Neuronal stem cell (in vitro differentiated cells): ENCODE measurements at regions not wholly inside any gene's neighbourhood (a gene's known extent, or its start where the extent isn't known, plus 50 kb on each side); places are given as distances from the start of the nearest gene placed in this dataset.

Source experiments
- DNase-seq: peaks from one replicate; pipeline ENCODE4 v3.0.0-alpha.2; 2013; ENCODE audit warnings: low spot score
- H2AFZ ChIP-seq: one replicate; pipeline ENCODE4 v1.6.1; 2013; ENCODE audit warnings: mild to moderate bottlenecking, low read length, inconsistent platforms
- H2AK5ac ChIP-seq: 2 replicates; pipeline ENCODE4 v1.6.1; 2013; ENCODE audit warnings: low read depth, mild to moderate bottlenecking, inconsistent platforms, low read length, moderate library complexity, mixed read lengths
- H2BK120ac ChIP-seq: 2 replicates; pipeline ENCODE4 v1.6.1; 2013; ENCODE audit warnings: low read depth, mild to moderate bottlenecking, inconsistent platforms, low read length, moderate library complexity, mixed read lengths
- H2BK12ac ChIP-seq: one replicate; pipeline ENCODE4 v1.6.1; 2013; ENCODE audit warnings: low read length, inconsistent platforms
- H2BK15ac ChIP-seq: 2 replicates; pipeline ENCODE4 v1.6.1; 2013; ENCODE audit warnings: mild to moderate bottlenecking, low read length, inconsistent platforms, mixed read lengths
- H2BK5ac ChIP-seq: one replicate; pipeline ENCODE4 v1.6.1; 2013; ENCODE audit warnings: inconsistent platforms, mild to moderate bottlenecking, low read length, moderate library complexity
- H3K14ac ChIP-seq: one replicate; pipeline ENCODE4 v1.6.1; 2013; ENCODE audit warnings: low read length, inconsistent platforms
- H3K18ac ChIP-seq: 2 replicates; pipeline ENCODE4 v1.6.1; 2013; ENCODE audit warnings: low read length, inconsistent platforms
- H3K23ac ChIP-seq: 2 replicates; pipeline ENCODE4 v1.6.1; 2013; ENCODE audit warnings: low read depth, mild to moderate bottlenecking, mixed read lengths, low read length, inconsistent platforms; ENCODE audit not compliant: poor library complexity
- H3K27ac ChIP-seq: replicated peaks from 3 replicates; pipeline ENCODE4 v1.5.1; 2013; ENCODE audit warnings: low read length, inconsistent platforms
- H3K27me3 ChIP-seq, 3 experiments: 2 replicates each; pipeline ENCODE4 v1.6.1; 2013; ENCODE audit warnings: low read length in 3 of 3, mild to moderate bottlenecking in 2 of 3, inconsistent platforms in 1 of 3, low read depth in 1 of 3, mixed read lengths in 1 of 3, moderate library complexity in 1 of 3; ENCODE audit not compliant: control insufficient read depth in 3 of 3, insufficient read depth in 3 of 3
- H3K36me3 ChIP-seq, 2 donors: replicated peaks in 1 of 2; 2 replicates each; pipeline ENCODE4 v1.6.1; 2013; ENCODE audit warnings: low read length in 2 of 2; ENCODE audit not compliant: control insufficient read depth in 2 of 2, insufficient read depth in 2 of 2
- H3K4ac ChIP-seq: 2 replicates; pipeline ENCODE4 v1.6.1; 2013; ENCODE audit warnings: inconsistent platforms, mild to moderate bottlenecking, low read length, moderate library complexity
- H3K4me1 ChIP-seq, 2 donors: 1 replicate in 1 of 2; 2 replicates in 1 of 2; pipeline ENCODE4 v1.6.1; 2013; ENCODE audit warnings: low read length in 2 of 2, low read depth in 1 of 2; ENCODE audit not compliant: control insufficient read depth in 2 of 2, insufficient read depth in 1 of 2
- H3K4me2 ChIP-seq: one replicate; pipeline ENCODE4 v1.6.1; 2013; ENCODE audit warnings: mild to moderate bottlenecking, low read length, inconsistent platforms; ENCODE audit not compliant: insufficient read depth, poor library complexity, severe bottlenecking
- H3K4me3 ChIP-seq, 2 donors: 2 replicates each; pipeline ENCODE4 v1.5.1; 2013; ENCODE audit warnings: low read length in 2 of 2, mild to moderate bottlenecking in 2 of 2, inconsistent platforms in 1 of 2, moderate library complexity in 1 of 2
- H3K79me1 ChIP-seq: one replicate; pipeline ENCODE4 v1.6.1; 2013; ENCODE audit warnings: low read depth, mild to moderate bottlenecking, inconsistent platforms, low read length, moderate library complexity
- H3K9ac ChIP-seq: one replicate; pipeline ENCODE4 v1.6.1; 2013; ENCODE audit warnings: mild to moderate bottlenecking, low read depth, low read length, inconsistent platforms; ENCODE audit not compliant: poor library complexity
- H3K9me3 ChIP-seq, 2 donors: replicated peaks in 1 of 2; 2 replicates each; pipeline versions ENCODE3 to v1.6.1; 2013; ENCODE audit warnings: low read length in 2 of 2, mild to moderate bottlenecking in 2 of 2, inconsistent platforms in 1 of 2, low read depth in 1 of 2, mixed read lengths in 1 of 2, moderate library complexity in 1 of 2; ENCODE audit not compliant: control insufficient read depth in 2 of 2, insufficient read depth in 1 of 2
- H4K8ac ChIP-seq: one replicate; pipeline ENCODE4 v1.6.1; 2013; ENCODE audit warnings: low read depth, mild to moderate bottlenecking, inconsistent platforms, low read length, moderate library complexity
- H4K91ac ChIP-seq: one replicate; pipeline ENCODE4 v1.6.1; 2013; ENCODE audit warnings: low read length, low read depth, mild to moderate bottlenecking, inconsistent platforms; ENCODE audit not compliant: poor library complexity
- WGBS, 2 donors: extraction: QIAGEN DNeasy Blood & Tissue Kit; methylation state at CpG; one replicate each; pipeline ENCODE4 v1.1.7; 2013; ENCODE audit warnings: missing lambda C conversion rate in 2 of 2, mixed read lengths in 1 of 2; ENCODE audit not compliant: insufficient read length in 2 of 2, insufficient replicate concordance in 1 of 2; ENCODE audit errors: extremely low coverage in 2 of 2; 5-methylcytosine and 5-hydroxymethylcytosine counted together

DNA sequence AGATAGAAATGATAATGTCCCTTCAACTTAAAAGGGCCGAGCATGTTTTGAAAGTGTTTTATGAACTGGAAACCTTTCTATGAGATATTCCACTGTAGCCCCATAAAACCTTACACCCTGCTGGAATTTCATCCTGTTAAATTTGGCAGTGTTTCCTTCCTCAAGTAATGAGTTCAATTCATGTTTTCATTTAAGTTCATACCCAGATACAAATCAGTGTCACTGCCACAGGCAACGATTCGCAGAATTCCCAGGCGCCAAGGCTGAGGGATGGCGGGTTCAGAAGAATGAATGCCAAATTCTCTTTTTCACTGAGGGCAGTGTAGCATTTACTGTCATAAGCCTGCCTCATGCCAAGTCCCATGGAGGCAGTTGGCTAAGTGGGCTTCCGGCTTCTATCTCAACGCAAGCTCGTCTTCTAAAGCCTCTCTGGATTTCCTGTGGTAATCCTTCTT lies 511.8 kb upstream of the ID4 start:
- no peak overlapping the region for H2AFZ ChIP-seq
- no peak overlapping the region for H3K4ac ChIP-seq
- H3K4me3 ChIP-seq = no peak overlapping the region
- H3K18ac ChIP-seq = no peak overlapping the region
- H3K23ac ChIP-seq = no peak overlapping the region
- H3K9ac ChIP-seq = no peak overlapping the region
- H3K79me1 ChIP-seq = no peaks in the 10 kb centered on the region
- no peaks in the 10 kb centered on the region for H3K36me3 ChIP-seq
- H3K14ac ChIP-seq = no peak overlapping the region
- no peak overlapping the region for H2AK5ac ChIP-seq
- H2BK120ac ChIP-seq = no peak overlapping the region
- no peak overlapping the region for H2BK15ac ChIP-seq
- H3K27ac ChIP-seq = no peak overlapping the region
- peaks cover 0 to 3% of the 10 kb centered on the region in 2 donors for H3K9me3 ChIP-seq
- H3K27me3 ChIP-seq = no peaks in the 10 kb centered on the region
- no peak overlapping the region for H3K4me2 ChIP-seq
- H3K4me1 ChIP-seq = peaks cover 0 to 9% of the 10 kb centered on the region in 2 donors
- H4K8ac ChIP-seq = no peak overlapping the region
- no peak overlapping the region for H4K91ac ChIP-seq
- no peak for DNase-seq
- H2BK5ac ChIP-seq = no peak overlapping the region
- no CpG with 5 or more reads among the region's 8 CpGs for WGBS, 2 donors
- no peak overlapping the region for H2BK12ac ChIP-seq

DNA sequence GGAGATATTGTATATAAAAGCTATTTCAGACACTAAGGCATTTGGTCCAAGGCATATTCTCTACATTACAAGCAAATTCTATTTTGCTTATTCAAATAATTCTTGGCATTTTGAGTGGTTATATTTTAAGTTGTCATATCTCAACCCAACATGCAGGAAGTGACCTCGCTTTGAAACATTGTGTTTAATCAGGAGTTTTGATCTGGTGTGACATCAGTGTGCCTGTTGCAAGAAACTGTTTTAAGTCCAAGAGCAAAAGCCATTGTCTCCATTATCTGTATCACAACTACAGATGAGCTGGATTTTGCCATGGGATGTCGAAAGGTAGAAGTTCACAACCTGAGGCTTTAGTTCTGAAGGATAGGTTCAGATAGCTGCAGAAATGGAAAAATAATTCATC lies 509.9 kb upstream of the ID4 start:
- Histone ChIP-seq H2BK5ac (no peak overlapping the region), H3K14ac (no peak overlapping the region), H3K4ac (no peak overlapping the region), H3K18ac (no peak overlapping the region), H3K23ac (no peak overlapping the region), H3K4me1 (peaks cover 0 to 4% of the 10 kb centered on the region in 2 donors), H3K4me3 (no peak overlapping the region), H2BK15ac (no peak overlapping the region), H3K9me3 (peaks cover 0 to 3% of the 10 kb centered on the region in 2 donors), H3K79me1 (no peaks in the 10 kb centered on the region), H3K27ac (no peak overlapping the region), H2BK120ac (no peak overlapping the region), H3K4me2 (no peak overlapping the region), H2BK12ac (no peak overlapping the region), H2AK5ac (no peak overlapping the region), H3K27me3 (no peaks in the 10 kb centered on the region), H3K9ac (no peak overlapping the region), H4K8ac (no peak overlapping the region), H3K36me3 (no peaks in the 10 kb centered on the region), H4K91ac (no peak overlapping the region), H2AFZ (no peak overlapping the region)
- DNase-seq = no peak
- no CpG with 5 or more reads among the region's 2 CpGs for WGBS, 2 donors

DNA sequence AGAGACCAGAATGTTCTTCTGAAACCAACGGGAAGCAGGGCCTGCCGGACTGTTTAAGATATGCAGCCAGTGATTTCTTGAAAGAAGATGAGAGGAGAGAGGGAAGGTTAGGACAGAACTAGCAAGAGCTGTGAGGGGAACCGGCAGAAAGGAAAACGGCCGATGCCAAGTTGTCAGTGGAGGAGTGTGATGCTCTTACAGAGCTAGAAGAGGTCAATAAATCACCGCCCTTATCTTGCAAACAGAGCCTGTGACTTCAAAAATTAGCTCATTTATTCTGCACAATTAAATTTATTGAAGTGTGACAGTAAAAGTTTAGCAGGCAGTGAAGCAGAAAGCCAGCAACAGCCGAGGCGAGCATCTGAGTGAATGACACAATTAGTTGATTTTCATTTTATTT lies 509.5 kb upstream of the ID4 start:
- H3K79me1 ChIP-seq = no peaks in the 10 kb centered on the region
- H3K4ac ChIP-seq = no peak overlapping the region
- H2BK12ac ChIP-seq = no peak overlapping the region
- no peak overlapping the region for H2AFZ ChIP-seq
- H3K27me3 ChIP-seq = no peaks in the 10 kb centered on the region
- H4K91ac ChIP-seq = no peak overlapping the region
- H3K27ac ChIP-seq = no peak overlapping the region
- H2BK15ac ChIP-seq = no peak overlapping the region
- H3K9ac ChIP-seq = no peak overlapping the region
- H2BK5ac ChIP-seq = no peak overlapping the region
- WGBS, 2 donors = no CpG with 5 or more reads among the region's 8 CpGs
- peaks cover 0 to 4% of the 10 kb centered on the region in 2 donors for H3K4me1 ChIP-seq
- no peak overlapping the region for H3K4me3 ChIP-seq
- no peak for DNase-seq
- peaks cover 0 to 3% of the 10 kb centered on the region in 2 donors for H3K9me3 ChIP-seq
- H2BK120ac ChIP-seq = no peak overlapping the region
- no peak overlapping the region for H3K14ac ChIP-seq
- no peak overlapping the region for H2AK5ac ChIP-seq
- no peak overlapping the region for H4K8ac ChIP-seq
- H3K18ac ChIP-seq = no peak overlapping the region
- H3K4me2 ChIP-seq = no peak overlapping the region
- H3K36me3 ChIP-seq = no peaks in the 10 kb centered on the region
- no peak overlapping the region for H3K23ac ChIP-seq

DNA sequence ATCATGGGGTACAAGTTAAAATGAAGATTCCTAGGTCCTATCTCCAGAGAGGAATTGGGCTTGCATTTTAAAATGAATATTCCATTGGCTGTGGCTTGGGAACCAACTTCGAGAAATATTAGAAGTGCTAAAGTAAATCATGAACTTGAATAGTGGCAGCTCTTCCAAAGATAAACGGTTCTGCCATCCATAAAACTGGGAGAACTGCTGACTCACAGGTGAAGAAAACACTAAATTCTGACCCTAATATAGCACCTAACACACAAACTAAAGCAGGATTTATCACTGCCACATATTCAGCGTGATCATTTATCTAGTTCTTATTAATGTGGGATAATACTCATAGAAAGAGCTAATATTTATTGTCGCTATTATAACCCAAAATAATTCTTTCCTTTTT lies 508.1 kb upstream of the ID4 start:
- no peak overlapping the region for H4K8ac ChIP-seq
- no peak overlapping the region for H2AK5ac ChIP-seq
- H3K4ac ChIP-seq = no peak overlapping the region
- H3K4me1 ChIP-seq = peaks cover 0 to 4% of the 10 kb centered on the region in 2 donors
- no peak overlapping the region for H3K4me2 ChIP-seq
- no peak overlapping the region for H2BK15ac ChIP-seq
- H3K18ac ChIP-seq = no peak overlapping the region
- H3K9me3 ChIP-seq = peaks cover 0 to 3% of the 10 kb centered on the region in 2 donors
- H3K27ac ChIP-seq = no peak overlapping the region
- WGBS, 2 donors = no CpG with 5 or more reads among the region's 4 CpGs
- H2BK5ac ChIP-seq = no peak overlapping the region
- H4K91ac ChIP-seq = no peak overlapping the region
- H2BK120ac ChIP-seq = no peak overlapping the region
- no peak overlapping the region for H3K4me3 ChIP-seq
- H3K9ac ChIP-seq = no peak overlapping the region
- no peak overlapping the region for H2BK12ac ChIP-seq
- H3K36me3 ChIP-seq = no peaks in the 10 kb centered on the region
- no peaks in the 10 kb centered on the region for H3K79me1 ChIP-seq
- no peaks in the 10 kb centered on the region for H3K27me3 ChIP-seq
- no peak overlapping the region for H2AFZ ChIP-seq
- no peak overlapping the region for H3K14ac ChIP-seq
- H3K23ac ChIP-seq = no peak overlapping the region
- DNase-seq = no peak
